Erythroblast (primary cell): ENCODE measurements at regions not wholly inside any gene's neighbourhood (a gene's known extent, or its start where the extent isn't known, plus 50 kb on each side); places are given as distances from the start of the nearest gene placed in this dataset.

Experiments
- GATA1 ChIP-seq: IDR thresholded peaks from 2 replicates; pipeline ENCODE4 v1.6.1; 2011; ENCODE audit warnings: low read depth, mild to moderate bottlenecking, control low read depth, low read length, moderate library complexity
- POLR2A ChIP-seq: IDR thresholded peaks from 2 replicates; pipeline ENCODE4 v1.6.1; 2011; ENCODE audit warnings: mild to moderate bottlenecking, low read length

GRCh38 chr1:212173567-212173966, 111.6 kb upstream of the PPP2R5A start:
- TF ChIP-seq POLR2A, result no peak
- TF ChIP-seq GATA1, result no peak
